Activated T-cell treated with anti-CD3 and anti-CD28 coated beads, Interleukin-2, amount 50 U/mL, for 1 hour (primary cell): ENCODE measurements at regions not wholly inside any gene's neighbourhood (a gene's known extent, or its start where the extent isn't known, plus 50 kb on each side); places are given as distances from the start of the nearest gene placed in this dataset.
"Not testable (repeated sequence)": the region's sequence is repeated elsewhere in the genome, so short reads cannot be mapped to it uniquely, and the experiment has no call there.

Source experiments
- DNase-seq: peaks from one replicate; pipeline ENCODE4 v3.0.0-alpha.2; 2020

DNA sequence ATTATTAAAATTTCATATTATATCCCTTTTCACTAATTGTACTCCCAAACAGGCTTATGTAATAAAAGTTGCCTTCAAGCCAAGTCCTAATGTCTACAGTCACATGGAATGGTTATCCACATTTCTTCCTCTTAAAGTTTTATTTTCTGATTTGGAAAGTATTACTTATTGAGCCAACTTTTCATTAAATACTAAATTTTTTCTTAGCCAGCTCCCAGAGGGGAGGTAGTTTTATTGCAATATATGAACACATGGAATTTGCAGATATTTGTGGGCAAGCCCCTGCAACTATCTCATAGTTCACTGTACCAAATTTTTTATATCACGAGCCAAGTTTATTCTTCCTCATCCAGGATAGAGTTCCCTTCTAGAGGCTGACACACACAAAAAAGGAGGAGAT is 332.8 kb upstream of the PTGER4 start:
- no peak for DNase-seq

DNA sequence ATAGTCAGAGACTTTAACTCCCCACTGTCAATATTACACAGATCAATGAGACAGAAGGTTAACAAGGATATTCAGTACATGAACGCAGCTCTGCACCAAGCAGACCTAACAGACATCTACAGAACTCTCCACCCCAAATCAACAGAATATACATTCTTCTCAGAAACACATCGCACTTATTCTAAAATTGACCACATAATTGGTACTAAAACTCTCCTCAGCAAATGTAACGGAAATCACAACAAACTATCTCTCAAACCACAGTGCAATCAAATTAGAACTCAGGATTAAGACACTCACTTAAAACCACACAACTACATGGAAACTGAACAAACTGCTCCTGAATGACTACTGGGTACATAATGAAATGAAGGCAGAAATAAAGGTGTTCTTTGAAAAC is 341.3 kb upstream of the PTGER4 start:
- DNase-seq = not testable (repeated sequence)

DNA sequence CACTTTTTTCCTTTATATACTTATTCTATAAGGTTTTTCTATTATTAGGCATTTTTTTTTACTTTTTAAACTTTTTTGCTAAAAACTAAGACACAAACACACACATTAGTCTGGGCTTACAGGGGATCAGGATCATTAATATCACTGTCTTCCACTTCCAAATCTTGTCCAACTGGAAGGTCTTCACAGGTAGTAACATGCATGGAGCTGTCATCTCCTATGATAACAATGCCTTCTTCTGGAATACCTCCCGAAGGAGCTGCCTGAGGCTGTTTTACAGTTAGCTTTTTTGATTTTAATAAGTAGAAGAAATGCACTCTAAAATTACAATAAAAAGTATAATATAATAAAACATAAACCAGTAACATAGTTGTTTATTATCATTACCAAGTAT is 345.5 kb upstream of the PTGER4 start:
- no peak for DNase-seq

DNA sequence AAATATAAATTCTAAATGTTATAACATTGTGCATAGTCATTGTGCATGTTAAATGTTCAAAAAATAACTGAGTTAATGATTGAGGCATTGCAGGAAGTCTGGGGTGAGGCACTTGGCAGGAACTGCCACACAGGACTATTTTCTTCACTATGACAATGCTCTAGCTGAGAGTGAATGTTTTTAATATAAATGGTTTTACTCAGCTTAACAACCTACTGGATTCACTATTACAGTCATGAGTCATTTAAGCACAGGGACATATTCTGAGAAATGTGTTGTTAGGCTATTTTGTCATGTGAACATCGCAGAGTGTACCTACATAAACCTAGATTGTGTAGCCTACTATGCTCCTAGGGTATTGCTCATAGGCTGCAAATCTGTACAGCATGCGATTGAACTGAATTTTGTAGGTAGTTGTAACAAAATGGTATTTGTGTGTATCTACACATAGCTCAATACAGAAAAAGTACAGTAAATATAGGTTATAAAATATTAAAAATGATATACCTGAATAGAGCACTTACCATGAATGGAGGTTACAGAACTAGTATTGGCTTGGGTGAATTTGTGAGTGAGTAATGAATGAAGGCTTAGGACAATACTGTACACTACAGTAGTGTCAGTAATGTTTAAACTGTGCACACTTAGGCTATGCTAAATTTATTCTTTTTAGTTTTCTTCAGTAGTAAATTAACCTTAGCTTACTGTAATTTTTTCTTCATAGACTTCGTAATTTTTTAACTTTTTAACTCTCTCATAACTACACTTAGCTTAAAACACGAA is 346.1 kb upstream of the PTGER4 start:
- DNase-seq = no peak

DNA sequence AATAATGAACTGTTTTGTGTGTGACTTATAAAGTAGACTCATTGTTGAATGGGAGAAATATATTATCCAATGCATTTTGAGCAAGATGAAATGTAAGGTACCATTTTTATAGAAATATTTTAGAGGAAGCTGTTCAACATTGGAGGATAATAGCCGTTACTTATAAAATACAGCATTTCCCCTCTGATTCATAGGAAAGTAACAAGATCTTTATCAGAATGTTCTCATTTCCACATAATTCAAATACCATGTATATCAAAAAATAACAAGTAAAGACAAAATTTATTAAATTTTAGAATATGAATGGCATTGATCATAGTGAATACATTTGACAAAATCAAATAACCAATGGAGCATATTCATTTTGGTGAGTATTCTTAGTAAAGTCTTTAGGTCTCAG is 346.7 kb upstream of the PTGER4 start:
- no peak for DNase-seq

DNA sequence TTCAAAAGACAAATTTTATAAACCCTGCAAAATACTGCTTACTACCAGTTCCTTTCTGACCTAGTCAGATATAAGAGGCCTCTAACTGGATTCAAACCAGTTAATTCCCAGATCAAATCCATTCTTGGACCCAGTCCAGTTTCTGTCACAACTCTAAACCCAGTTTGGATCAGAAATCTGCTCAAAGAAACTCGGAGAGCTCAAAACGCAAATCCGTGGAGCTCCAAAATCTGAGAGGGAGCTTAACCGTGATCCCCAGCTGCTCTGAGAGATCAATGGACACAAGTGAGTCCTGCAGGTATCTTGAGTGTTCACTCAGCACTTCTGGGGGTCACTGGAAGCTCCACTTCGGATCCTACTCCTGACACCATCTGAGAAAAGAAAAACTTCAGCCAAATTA is 348.1 kb upstream of the PTGER4 start:
- DNase-seq = no peak

DNA sequence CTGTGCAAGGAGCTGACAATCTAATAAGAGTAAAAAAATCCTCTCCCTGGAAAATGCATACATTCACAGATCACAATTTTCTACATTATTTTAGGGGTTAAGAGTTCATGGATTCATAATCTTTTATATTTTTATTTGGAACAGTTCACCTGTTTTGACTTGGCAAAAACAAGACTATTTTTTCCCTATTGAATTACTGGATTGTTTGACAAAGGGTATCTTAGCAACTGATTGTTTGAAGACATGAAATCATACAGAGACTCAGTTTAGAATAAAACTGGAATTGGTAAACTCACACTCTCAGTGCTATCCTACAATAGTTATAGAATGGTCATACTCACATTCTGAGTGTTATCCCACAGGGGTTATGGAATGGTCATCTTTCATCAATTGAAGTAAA is 358.2 kb upstream of the PTGER4 start:
- DNase-seq = no peak

DNA sequence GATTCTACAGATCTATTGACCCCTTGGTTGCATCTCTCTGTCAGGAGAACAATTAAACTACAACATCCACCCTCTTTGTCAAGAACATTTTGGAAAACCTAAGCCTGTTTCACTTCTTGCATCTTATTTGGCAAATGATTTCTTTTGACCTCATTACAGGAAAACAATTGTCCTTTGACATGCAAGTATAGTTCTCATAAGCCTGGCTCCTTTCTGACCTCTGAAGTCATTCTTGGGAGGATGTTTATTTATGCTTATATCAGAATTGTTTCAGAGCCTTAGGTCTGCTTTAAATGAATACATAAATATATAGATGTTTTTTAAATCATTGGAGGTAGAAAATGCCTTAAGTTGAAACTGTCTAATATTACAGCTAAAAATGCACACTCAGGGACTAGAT is 361.3 kb upstream of the PTGER4 start:
- DNase-seq = no peak

DNA sequence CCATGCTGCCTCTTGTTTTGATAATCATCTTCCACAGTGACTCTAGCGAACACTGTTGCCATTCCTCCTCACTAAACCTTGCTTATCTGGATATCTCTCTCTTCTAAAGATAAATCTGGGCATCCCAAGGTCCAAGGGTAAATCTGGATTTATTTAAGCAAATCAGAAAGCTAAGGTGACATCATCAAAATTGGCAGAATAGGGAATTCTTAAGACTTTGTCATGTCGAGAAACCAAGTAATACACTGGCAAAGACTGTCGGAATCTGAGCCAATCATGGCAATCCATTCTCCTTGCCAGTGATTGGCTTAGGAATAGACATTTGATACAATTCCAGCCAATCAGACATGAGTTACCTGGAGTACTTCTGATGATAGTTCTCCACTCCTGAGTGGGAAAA is 362.7 kb upstream of the PTGER4 start:
- no peak for DNase-seq

DNA sequence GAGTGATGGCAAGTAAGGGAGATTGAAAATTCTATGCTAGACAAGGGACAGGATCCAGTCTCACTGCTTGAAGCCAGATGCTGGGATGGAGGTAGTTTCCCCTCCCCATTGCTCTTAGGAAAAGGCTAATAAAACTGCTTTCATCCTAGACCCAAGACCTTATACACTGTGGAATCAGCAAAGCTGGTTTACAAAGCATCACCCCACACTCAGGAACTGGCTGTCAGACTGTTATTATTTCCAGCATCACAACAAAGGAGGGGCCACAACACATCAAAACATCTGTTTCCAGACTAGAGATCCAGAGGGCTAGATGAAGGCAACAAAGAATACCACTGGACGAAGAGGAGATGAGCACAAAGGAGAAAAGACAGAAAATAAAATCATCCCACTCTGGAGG is 364.6 kb upstream of the PTGER4 start:
- DNase-seq = no peak

DNA sequence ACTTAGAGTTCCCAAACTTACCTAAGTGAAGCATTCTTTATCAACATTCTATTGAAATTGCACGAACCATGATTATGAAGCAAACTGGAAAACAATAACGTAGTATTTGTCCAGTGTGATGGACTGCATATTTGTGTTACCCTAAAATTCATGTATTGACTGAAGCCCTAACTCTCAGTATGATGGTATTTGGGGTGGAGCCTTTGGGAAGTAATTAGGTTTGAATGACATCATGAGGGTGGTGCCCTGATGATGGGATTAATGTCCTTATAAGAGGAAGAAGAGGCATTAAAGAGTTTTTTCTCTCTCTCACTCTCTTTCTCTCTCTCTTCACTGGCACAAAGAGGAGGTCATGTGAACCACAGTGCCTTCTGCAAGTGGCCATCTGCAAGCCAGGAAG is 365.4 kb upstream of the PTGER4 start:
- DNase-seq = no peak

DNA sequence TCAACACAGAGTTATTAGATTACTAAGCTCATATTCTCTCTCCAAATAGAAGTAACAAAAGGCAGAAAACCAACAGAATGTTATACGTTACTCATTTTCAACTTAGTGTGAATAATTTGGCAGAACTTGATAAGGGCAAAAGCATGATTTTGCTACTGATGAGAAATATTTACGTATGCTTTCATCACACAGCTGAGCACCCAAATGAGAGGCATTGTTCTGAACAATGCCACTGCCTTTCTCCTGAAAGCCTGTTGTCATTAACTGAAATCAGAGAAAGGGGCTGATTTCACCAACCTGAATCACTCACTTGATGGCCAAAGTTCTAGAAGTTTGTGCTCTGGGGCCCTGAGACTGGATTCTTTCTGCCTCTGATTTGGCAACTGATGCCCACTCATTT is 367.5 kb upstream of the PTGER4 start:
- no peak for DNase-seq

DNA sequence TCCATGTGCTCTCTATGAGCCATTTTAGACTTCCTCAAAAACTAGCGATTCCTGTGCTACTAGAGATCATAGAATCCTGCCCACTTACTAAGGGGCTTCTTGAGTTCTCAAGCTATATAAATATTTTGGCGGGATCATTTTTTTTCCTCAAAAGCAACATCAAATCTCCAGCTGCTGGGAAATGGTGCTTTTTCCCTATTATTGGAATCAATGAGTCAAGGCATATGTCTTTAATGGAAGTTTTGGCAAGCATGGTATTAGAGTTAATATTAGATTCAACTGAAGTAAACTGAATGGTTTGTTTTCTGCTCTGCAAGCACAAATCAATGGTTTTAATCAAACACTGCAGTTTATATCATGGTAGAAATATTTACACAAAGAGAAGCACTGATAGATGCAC is 369.9 kb upstream of the PTGER4 start:
- no peak for DNase-seq

DNA sequence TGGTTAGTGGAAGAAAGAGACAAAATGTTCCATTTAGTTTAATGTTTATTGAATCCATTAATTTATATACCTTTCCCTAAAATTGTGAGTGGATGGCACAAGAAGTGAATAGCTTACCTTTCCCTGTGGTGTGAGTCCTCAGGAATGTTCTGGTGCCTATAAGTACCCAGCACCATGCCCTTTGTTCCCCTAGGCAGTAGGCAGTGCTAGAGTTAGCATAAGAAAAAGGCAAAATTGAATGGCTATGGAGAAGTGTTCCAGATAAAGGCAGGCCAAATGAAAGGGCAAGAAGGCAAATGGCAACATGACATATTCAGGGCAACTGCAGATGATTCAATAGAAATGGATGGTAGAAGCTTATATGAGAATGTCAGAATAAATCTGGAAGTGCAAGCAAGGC is 370.8 kb upstream of the PTGER4 start:
- no peak for DNase-seq

DNA sequence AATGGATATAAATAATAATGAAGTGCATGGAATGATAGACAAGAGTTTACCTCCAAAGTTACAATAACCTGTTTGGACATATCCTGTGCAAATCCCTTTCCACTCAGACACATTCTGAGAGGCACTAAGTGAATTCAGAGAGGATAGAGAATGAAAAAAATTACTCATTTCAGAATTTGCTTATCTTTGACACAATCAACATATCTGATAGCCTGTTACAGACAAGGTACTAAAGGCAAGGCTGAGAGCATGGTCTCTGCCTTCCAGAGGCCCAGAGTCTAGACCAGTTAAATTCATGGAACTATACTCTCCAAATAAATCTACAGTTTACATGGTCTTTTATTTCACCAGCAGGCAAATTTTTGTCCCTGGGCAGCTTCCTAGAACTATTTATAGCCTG is 371.8 kb upstream of the PTGER4 start:
- no peak for DNase-seq

DNA sequence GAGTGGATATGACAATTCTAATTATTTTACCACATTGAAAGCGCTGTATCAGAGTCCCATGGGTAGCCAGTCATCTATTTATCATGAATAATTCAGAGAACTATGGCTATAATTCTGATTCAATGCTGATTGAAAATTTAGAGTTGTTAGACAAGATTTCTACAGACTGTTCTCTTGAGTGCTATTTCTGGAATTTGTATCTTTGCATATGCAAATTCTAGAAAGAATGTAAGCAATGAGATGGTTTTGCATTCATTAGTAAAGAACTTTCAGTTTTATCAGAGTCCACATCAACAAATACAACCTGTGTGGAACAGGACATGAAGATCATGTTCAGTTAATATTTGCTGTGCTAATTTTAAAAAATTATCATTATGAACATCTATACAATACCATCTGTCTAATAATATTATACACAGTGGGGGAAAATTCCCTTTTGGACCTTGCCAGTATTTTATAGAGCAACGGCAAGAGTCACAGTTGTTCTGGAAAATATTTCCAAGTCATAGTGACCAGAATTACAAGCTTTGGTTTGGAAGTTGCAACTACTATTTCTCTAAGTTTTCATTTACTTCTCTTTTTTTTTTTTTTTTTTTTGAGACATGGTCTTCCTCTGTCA is 372.7 kb upstream of the PTGER4 start:
- DNase-seq = no peak

DNA sequence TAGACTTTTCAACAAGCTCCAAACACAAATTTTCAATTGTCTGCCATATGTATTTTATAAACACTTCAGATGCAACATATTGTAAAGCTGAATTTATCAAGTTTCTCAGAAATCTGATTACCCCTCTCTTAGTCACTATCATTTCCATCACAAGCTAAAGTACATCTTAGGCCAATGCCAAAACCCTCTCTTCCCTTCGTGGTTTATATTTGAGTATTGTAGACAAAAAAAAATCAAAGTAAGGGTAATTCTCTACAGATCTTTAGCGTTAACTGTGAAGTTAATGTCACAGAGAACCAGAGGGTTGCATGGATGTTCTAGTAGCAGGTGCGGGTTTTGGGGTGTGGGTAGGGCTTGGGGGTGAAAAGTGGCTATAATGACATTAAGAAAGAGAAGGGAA is 387.7 kb upstream of the PTGER4 start:
- DNase-seq = no peak

DNA sequence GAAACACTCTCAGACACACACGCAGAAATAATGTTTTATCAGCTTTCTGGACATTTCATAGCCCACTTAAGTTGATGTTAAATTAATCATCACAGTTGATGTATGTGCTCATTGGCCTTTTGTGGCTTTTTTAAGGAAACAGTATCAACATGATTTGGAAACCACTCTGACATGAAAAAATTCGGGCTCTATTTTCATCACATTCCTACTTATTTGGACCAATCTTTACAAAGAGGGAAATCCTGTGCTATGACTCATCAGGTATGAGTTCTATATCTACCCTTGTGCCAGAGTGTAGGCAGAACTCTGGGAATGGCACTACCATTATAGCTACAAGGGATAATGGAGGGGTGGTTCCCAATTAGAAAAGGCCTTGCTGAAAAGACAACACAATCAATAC is 388.4 kb upstream of the PTGER4 start:
- no peak for DNase-seq

DNA sequence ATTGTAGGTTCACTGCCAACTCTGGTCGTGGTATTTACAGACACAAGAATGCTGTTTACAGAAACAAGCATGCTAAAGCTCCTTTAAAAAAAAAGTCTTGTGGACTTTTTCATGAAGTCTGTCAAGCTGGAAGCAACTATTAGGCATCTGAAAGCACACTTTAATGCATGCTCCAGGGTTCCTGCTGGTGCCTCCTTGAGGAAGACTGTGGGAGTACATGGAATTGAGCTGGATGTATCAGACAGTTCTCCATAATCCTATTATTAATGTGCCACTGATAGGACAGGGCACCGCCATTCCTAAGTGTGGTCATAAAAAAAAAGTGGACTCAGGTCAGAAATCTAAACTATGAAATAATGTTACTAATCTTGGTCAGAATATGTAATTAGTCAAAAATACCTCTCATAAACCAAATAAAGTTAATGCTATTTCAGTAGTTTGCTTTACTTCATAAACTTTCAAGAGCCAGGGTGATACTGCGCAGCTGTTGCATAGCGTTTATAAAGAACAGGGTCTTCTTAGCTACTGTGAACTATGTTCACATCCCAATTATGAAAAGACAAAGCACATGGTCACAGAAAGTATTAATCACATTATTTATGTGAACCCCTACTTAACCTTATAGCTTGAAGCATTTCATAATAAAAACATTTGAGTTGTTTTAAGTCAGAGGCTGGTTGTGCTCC is 390.8 kb upstream of the PTGER4 start:
- DNase-seq = no peak

DNA sequence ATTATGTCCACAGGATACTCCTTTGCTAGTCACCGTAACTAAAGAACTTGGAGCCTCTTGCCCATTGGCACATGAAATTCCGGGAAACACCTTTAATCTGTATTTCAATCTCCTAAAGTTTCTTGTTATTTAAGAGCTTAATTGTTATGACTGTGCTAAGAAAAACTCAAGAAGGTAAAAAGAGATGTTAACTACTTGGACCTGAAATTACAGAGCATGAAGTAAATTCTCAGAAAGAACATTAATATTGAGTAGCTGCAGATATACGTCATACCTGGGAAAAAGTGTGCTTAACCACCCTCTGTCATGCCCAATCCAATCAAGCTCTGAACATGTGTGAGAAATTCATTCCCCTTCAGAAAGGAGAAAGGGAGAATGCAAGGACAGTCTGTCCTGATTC is 394.9 kb upstream of the PTGER4 start:
- no peak for DNase-seq

DNA sequence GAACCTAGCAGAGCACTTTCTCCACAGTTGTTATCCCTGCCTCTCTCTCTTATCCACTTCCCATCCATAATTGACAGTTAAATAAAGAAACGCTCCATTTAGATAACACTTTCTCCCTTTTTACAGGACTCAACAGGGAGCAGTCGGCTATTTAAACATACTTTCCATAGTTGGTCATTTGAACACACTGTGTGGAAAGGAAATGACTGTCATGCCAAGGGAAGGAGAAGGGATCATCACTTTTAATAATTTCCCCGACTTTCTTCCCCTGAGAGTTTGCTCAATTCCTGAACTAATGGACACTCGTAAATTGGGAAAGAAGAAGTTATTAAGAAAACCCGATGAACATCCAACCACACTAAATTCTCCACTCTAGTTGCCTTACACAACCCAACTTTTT is 400.8 kb upstream of the PTGER4 start:
- DNase-seq = no peak

DNA sequence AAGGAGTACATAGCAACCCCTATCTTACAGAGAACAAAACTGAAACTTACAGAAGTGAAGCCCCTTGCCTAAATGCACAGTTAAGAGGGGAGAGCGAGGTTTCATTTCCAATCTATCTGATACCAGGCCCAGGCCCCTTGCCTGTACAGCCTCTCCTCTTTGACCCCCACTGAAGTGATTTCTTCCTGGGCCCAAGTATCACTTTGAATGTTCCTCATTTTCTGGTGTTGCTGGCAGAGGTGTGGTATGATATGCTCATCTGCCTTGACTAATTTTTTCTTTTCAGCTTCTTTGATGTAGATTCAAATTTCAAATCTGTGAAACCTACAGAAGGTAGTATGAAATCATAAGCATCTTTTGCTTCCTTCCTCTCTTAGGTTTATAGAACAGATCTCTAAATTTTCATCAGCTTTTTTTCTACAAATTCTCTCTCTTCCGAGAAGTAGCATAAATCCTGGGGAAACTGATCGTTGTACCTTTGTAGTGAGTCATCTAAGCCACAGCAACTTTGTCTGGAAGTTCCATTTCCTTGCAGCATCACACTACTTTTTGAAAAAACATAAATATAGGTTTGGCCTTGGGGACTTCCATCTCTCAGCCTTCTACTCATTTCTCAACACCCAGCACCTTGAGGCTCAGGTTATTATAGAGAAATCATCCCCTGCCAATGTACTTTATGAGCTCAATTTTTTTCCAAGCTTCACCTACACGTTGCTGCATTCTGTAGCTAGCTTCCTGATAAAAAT is 402.4 kb upstream of the PTGER4 start:
- peak; percentile 17 for DNase-seq

DNA sequence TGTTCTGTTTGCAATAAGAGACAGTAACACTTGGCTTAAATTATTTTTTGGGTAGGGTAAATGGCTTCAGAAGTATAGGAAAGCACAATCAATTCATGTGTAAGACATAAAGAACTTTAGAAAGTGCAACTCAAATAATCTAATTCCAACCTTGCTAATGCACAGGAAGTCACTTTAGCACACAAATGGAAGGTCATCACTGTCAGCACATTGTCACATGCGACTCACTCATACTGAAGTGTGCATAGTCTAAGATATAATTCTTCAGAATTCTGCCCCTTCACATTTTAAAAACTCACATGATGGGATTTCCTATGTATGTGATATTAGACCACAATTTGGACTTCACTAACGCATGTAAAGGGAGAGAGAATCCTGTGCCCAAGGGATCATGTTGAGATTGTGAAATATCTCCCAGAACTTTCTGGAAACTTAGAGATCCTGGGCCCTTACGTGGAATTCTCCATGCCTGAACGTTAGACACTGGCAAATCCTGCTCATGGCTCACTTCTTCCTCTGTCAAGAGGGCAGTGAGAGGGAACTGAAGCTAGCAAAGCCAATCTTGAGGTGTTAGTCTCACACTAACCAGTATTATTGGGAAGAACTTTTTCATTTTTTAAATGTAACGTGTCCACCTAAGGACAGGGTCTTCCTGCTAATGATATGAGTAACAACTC is 403.2 kb upstream of the PTGER4 start:
- DNase-seq = no peak
